Stimulated activated CD4-positive, alpha-beta T cell treated with anti-CD3 and anti-CD28 coated beads, Interleukin-1b, Interleukin-23, amount 100 ng/mL, for 24 hours (primary cell): ENCODE measurements at regions not wholly inside any gene's neighbourhood (a gene's known extent, or its start where the extent isn't known, plus 50 kb on each side); places are given as distances from the start of the nearest gene placed in this dataset.

Source experiments
- DNase-seq, 4 experiments: peaks; one replicate each; pipeline ENCODE4 v3.0.0-alpha.2; 2020; ENCODE audit warnings: low read depth in 4 of 4, low spot score in 1 of 4

DNA sequence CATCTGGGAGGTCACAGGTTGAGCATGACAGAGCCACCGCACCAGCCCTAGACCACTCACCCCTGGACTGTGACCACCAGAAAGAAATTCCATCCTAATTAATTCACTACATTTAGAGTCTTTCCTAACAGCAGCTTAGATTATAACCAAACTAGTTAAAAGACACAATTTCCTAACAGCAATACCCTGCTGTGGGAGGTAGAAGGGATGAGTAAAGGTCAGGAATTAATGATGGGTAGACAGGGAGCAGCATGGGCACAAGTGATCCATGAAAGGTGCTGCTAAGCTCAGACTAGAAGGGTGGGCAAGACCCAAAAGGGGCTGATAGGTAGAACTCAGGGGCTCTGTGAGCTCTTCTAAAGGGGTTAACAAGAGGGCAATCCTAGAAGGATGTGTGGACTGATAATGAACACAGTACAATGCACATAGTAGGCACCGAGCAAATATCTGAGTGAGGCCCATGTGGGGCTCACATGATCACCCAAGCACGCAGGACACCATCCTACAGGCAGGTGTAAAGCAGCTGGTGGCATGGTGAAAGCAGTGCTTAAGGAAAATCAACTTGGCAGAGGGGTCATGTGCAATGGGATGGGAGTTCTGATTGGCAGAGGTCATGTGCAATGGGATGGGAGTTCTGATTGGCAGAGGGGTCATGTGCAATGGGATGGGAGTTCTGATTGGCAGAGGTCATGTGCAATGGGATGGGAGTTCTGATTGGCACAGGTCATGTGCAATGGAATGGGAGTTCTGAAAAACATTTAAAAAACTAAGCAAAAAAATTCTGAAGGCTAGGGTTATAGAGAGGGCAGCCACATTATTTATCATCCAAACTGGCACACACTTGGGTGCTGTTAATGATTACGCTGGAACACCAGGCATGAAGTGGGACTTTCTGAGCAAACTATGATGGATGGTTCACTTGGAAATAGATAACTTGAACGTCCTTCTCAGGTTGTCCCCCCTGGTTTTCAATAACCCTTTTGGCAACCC is 188.2 kb upstream of the FOXQ1 start:
- DNase-seq, result no peak

DNA sequence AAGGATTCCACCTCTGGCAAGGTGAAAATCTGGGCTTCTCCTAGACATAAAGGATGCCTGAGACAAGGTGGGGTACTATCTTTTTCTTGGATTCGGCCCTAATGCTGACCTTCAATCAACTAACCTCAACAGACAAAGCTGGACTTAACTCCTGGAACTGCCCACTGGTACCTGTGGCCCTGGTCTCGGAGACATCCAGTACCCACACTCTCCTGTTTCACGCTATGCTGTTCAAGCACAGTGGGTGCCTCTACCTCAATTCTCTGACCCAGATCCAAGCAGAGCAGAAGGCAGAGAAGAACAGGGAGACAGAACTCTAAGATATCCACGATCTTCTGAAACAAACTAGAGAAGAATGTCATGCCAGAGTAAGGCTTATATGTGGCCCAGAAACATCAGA is 189.8 kb upstream of the FOXQ1 start:
- DNase-seq, result no peak

DNA sequence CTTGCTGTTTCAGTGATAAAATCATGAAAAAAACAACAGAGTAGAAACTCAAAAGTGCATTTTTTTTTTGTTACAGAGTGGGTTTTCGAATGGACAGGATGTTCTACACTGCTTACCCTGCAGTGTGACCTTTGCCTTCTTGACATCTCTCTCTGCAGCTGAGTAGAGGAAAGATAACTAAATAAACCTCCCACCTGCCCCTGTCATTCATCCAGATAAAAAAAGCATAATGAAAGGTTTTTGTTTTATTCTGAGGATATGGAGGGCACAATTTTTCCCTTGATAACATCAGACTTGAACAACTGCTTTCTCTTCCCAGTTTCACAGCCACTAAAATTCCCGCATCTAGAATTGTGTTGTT is 193.6 kb upstream of the FOXQ1 start:
- DNase-seq, result no peak

- no peak for DNase-seq
Observed at GRCh38 chr6:1117530-1118286, 194.2 kb upstream of the FOXQ1 start.

GRCh38 chr6:1116149-1116548 is 195.7 kb upstream of the FOXQ1 start:
- no peak for DNase-seq

DNA sequence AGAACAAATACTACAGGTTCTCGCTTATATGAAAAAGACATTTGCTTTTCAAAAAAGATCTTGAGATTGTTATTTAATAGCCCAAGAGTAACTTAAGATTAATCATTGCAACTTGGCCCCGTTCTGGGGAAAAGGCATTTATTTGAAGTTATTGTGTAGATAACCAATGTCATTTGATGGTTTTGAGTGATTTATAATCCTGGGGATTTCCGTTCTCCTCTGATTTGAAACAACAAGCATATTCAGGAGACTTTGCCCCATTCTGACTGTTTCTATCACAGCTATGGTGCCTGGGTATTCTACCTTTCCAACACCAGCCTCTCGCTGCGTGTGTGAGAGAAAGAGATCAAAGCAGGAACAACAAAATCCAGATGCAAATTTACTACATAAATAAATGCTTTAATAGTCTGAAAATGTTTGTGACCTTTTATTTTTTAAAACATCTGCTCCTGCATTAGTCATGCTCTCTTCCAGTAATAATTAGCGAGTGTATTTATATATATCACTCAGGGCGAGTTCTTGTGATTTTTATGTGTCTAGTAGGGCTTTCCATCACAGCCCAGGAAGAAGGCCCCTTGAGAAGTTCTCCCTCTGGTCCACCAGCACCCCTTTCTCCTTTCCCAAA is 197.9 kb upstream of the FOXQ1 start:
- DNase-seq, result no peak

DNA sequence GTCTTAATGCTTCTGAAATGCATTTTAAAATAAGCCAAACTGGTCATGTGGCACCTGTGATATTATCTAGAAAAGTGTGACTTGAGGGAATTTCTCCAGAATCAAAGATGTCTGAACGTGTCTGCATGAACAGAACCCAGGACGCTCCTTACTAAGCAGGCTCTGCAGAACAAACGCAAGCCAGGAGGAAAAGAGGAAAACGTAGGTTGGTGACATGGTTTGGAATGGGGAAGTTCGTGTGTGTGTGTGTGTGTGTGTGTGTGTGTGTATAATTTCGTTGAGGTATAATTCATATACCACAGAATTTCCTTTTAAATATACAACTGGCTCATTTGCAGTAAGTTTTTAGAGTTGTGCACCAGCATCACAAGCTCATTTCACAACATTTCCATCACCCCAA is 200.5 kb upstream of the FOXQ1 start:
- no peak for DNase-seq

DNA sequence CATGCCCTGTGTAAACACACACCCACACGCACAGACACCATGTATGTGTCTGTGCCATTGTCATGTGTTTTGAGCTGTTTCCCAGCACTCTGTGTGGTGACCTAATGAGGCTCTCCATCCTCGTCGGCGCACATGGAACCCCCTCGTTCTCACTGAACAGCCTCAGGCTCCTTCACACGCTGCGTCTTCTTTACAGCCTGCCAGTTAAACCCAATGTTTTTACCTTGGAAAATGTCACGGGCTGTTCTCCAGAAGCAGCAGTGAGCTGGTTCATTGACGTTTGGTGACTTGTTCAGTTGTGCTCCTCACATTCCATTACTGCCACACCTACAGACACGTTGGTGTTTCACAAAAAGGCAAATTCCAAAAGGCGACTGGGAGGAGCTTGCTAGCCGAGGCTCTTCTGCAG is 201.0 kb upstream of the FOXQ1 start:
- no peak for DNase-seq

DNA sequence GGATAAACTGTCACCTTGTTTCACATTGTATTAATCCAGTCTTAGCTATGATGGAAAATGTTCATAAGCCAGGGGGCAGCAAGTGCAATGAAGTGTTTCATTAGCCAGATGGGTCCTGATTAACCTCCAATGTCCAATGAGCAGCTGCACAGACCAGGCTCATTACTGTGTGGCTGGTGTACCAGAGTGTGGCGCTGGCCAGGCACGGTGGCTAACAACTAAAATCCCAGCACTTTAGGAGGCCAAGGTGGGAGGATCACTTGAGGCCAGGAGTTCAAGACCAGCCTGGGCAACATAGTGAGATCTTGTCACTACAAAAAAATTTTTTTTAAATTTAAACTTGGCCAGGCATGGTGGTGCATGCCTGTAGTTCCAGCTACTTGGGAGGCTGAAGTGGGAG is 201.7 kb upstream of the FOXQ1 start:
- no peak for DNase-seq

DNA sequence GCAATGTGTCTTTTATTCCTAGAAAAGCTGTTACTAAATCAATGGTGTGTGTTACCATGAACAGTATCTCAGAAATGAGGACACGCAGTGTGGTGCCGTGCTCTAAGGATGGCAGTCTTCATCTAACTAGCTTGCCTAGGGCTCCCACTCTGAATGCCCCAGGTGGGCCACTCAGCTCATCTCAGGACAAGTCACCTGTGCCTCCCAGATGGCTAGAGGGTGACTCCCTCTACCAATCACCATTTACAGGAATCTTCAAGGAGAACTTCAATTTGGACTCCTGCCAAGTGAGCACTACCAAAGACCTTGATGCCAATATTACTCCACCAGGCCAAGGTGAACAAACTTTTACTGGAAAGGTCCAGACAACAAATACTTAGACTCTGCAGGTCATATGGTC is 202.8 kb upstream of the FOXQ1 start:
- no peak for DNase-seq

DNA sequence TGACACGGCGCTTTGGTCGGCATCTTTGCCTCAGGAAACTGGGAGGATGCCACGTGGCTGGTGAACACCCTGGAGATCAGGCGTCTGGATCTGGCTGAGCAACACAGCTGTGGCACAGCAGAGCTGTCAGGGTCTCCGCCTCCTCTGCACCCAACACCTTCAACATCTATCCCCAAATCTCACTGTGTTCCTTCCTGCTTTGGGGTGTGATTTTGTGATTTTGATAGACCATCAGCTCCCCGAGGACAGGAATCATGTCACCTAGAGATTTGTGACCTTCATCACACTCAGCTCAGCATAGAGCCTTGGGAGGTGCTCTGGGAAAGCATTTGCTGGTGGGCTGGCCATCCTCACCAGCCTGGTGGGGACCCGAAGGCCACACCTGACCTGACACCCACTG is 203.7 kb upstream of the FOXQ1 start:
- no peak for DNase-seq

DNA sequence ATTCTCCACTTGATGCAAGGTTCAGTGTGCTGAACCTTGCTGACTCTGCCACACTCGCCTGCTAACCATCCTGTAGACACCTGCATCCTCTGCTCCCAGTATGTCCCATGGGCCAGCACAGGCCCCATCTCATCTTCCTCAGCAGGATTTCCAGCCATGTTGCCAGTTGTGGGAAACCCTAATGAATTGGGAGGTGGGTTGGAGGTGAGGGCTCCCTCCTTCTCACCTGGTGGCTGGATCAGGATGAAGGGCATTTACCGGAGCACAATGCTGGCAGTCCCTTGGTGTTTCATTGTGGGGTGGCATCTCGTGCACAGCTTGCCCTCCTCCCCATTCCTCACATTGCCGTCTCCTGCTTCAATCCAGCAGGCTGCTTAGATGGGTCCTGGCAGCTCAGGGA is 204.3 kb upstream of the FOXQ1 start:
- no peak for DNase-seq

DNA sequence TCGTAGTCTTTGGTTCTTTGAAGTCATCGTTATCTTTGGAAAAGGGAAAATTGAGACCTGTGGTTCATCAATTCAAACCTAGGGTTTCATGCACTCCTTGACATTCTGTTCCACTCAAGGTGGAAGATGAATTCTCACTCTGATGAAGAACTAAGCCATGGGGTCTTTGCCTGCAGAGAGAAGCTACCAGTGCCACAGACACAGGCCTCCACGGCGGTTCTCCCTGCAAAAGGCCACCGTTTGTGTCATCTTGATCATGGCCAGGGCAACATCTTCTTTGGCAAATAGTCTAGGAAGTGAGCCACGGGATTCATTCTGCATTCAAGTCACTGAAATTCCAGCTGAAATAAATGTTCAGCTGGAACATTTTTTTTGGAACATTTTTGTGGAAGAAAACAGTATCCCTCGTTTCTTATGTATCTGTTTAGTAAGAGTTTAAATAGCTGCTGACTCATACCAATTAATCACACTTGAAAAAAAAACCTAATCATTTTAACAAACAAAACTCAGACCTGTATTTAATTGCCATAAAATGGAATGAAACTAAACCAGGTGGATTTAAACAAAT is 206.0 kb upstream of the FOXQ1 start:
- DNase-seq, result no peak

DNA sequence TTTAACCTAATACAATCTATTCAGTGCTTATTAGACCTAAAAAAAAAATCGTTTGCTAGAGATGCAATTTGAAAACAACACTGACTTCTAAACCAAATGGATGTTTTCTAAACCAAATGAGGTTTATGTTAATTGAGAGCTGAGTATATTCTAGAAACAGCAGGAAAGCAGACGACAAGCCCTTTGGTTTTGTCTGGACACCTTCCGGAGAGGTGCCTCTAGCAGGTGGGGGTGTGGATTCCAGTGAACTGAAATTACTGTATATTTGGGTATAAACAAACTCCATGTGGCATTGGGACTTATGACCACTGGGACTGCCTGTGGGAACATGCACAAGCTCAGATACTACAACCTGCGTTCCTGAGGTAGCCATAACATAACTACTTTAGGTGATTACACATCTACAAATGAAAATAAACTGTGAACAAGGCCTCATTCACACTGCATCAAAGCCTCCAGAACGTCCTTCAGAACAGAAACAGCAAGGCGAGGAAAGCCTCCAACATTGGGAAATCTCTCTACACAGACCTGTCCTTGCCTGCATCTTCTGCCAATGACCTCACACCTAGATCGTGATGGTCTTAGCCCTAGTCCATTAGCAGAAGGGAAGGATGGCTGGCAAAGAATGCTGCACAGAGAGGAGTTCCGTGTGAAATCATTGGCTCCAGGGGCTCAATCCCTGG is 206.8 kb upstream of the FOXQ1 start:
- DNase-seq, result no peak

DNA sequence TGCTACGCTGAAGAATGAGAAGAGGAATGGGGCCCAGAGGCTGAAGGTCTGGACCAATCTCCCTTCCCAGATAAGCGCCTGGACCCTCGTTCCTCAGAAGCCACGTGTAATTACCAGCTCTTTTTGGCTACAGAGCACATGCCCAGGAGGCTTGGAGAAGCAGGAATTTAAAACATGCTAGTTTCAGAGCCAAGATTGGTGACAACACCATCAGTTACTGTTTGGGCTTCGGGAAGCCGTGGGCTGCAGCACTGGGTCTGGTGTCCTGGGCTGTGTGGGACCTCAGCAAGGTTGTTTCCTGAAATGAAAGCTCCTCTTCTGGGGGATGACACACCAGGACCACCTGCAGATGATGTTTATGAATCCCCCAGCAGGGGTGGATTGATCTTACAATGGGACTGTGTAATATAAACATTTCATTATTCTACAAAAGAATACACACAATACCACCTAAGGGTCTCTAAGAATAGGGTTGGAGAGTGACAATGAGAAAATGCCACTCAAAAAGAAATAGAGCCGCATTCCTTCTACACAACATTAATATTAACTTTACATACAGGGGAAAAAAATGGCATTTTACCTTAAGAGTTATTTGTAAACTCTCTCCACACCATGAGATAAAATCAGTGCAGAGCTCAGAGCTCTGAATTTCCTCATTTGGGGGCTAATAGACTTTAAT is 207.8 kb upstream of the FOXQ1 start:
- DNase-seq, result no peak

GRCh38 chr6:1103021-1103420 is 208.9 kb upstream of the FOXQ1 start:
- DNase-seq, result no peak

- no peak for DNase-seq
Observed at GRCh38 chr6:1100269-1100668, 211.6 kb upstream of the FOXQ1 start.

DNA sequence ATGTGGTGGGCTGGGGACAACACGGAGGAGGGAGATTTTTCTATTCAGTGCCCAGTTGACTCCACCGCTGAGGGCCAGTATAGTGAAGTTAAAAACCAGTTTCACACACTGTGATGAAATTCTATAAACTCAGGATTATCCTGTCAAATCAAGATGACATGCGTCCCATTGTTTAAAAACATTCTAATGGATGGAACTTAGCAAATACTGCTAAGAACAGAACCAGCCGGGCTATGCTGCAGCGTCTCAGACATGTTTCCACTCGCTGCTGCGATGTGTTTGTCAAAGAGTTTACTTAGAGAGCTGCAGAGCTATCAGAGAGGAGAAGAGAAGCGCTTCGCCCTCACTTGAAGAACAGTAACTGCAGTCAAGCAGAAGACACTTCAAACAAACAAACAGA is 212.6 kb upstream of the FOXQ1 start:
- DNase-seq, result no peak

DNA sequence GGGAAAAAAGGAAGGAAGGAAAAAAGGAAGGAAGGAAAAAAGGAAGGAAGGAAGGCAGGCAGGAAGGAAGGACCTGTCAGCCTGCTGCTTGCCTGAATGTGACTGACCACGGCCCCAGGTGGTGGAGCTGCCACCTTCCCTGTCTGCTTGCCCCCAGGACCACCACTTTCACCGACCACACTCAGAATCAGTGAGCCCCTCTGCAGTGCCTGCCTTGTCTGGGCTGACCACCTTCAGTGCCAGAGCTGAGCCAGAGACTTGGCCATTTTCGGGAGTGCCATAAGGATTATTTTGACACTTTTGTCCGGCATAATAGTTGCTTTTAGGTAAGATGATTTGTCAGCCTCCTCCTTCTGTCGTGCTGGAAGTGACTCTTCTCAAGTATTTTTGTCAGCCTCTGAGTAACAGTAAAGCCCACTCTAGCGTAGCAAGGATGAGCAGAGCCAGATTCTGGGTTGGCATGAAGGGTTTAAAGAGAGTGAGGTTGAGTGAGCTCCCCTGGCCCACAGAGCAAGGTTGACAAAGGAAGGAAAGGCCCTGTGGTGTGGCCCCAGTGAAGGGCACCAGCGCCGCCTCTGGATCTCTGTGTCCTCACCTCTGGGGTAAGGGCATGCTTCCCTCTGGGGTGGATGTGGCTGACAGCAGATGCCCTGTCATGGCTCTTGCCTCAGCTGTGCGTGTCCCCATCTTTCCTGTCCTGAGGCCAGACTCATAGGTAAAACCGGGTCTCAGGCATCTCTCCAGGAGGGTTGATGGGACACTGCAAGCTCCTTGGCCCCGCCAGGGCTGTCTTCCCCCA is 214.7 kb upstream of the FOXQ1 start:
- DNase-seq, result no peak

DNA sequence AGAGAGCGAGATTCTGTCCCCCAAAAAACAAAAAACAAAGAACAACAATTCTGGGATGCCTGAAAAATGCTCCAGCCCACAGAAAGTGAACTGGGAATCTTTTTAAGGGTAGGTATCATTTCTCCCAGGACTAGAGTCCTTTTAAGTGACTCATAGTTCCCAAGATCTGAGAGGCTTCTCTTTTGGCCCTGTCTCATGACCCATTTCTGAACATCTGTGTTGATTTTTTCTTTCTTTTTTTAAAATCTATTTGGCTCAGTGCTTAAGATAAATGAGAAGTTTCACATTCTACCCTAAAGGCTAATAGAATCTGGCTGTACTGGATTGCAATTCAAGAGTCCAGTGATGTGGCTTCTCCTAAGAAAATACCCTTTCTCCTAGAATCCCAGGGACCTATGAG is 217.6 kb upstream of the FOXQ1 start:
- DNase-seq, result no peak
